B cell (primary cell): ENCODE measurements at regions not wholly inside any gene's neighbourhood (a gene's known extent, or its start where the extent isn't known, plus 50 kb on each side); places are given as distances from the start of the nearest gene placed in this dataset.

Experiments
- ATAC-seq: fragments of 200-7000 bp; cut with Tn5 transposase; one replicate; pipeline ENCODE4 v1.10.0; 2021; ENCODE audit warnings: low read depth, mild to moderate bottlenecking, moderate number of reproducible peaks, moderate library complexity
- CTCF ChIA-PET: fragments of 350-600 bp; sonication (Branson Sonifier 250); formaldehyde crosslinking; loops from one replicate; lab custom pipeline; 2021; ENCODE audit warnings: antibody characterized with exemption, inconsistent platforms; lab: Charles Lee
- POLR2A ChIA-PET: fragments of 350-600 bp; sonication (Branson Sonifier 250); formaldehyde crosslinking; loops from one replicate; lab custom pipeline; 2021; ENCODE audit warnings: antibody characterized with exemption; lab: Charles Lee
- DNase-seq: peaks from one replicate; pipeline ENCODE4 v3.0.0; 2013
- H2AFZ ChIP-seq: 2 replicates; pipeline ENCODE4 v1.6.1; 2012; ENCODE audit warnings: mild to moderate bottlenecking, low read depth, low read length; ENCODE audit not compliant: insufficient read depth, poor library complexity, severe bottlenecking
- H3K27ac ChIP-seq, 2 donors: 1 replicate in 1 of 2; 2 replicates in 1 of 2; pipeline ENCODE4 v1.5.1; 2012 to 2013; ENCODE audit warnings: low read length in 2 of 2, mild to moderate bottlenecking in 2 of 2, moderate library complexity in 1 of 2
- H3K27me3 ChIP-seq, 4 experiments: fragments of 200-600 bp in 1 of 4; sonication (generic) in 1 of 4; replicated peaks in 1 of 4; 1 replicate in 2 of 4; 2 replicates in 2 of 4; pipeline versions ENCODE4 v1.6.1 to v1.7.0; 2013 to 2016; ENCODE audit warnings: low read length in 3 of 4, mild to moderate bottlenecking in 2 of 4, mixed read lengths in 1 of 4, moderate library complexity in 1 of 4; ENCODE audit not compliant: insufficient read depth in 4 of 4, control insufficient read depth in 3 of 4; ENCODE audit errors: control extremely low read depth in 1 of 4
- H3K36me3 ChIP-seq, 2 experiments: replicated peaks in 1 of 2; 1 replicate in 1 of 2; 2 replicates in 1 of 2; pipeline versions ENCODE4 v1.6.1 to v1.7.1; 2013; ENCODE audit warnings: low read length in 1 of 2; ENCODE audit not compliant: insufficient read depth in 2 of 2, control insufficient read depth in 1 of 2; ENCODE audit errors: control extremely low read depth in 1 of 2, extremely low read depth in 1 of 2
- H3K4me1 ChIP-seq, 2 donors: fragments of 200-600 bp in 1 of 2; sonication (generic) in 1 of 2; 1 replicate in 1 of 2; 2 replicates in 1 of 2; pipeline versions ENCODE4 v1.5.1 to v1.6.1; 2013 to 2017; ENCODE audit warnings: low read length in 2 of 2; ENCODE audit not compliant: control insufficient read depth in 2 of 2, insufficient read depth in 2 of 2
- H3K4me2 ChIP-seq: replicated peaks from 2 replicates; pipeline ENCODE3; 2012; ENCODE audit warnings: mild to moderate bottlenecking, low read depth, low read length; ENCODE audit not compliant: poor library complexity, severe bottlenecking
- H3K4me3 ChIP-seq, 5 experiments: fragments of 200-600 bp in 1 of 5; sonication (generic) in 1 of 5; 1 replicate in 3 of 5; 2 replicates in 2 of 5; pipeline versions ENCODE4 v1.5.1 to v1.7.0; 2011 to 2016; ENCODE audit warnings: low read length in 4 of 5, mild to moderate bottlenecking in 4 of 5, low read depth in 2 of 5, control low read depth in 1 of 5, moderate library complexity in 1 of 5; ENCODE audit not compliant: insufficient read depth in 1 of 5; ENCODE audit errors: control extremely low read depth in 1 of 5, extremely low read depth in 1 of 5
- H3K79me2 ChIP-seq: fragments of 200-600 bp; sonication (generic); one replicate; pipeline ENCODE4 v1.6.0; 2016; ENCODE audit warnings: low read length; ENCODE audit not compliant: control insufficient read depth, insufficient read depth
- H3K9ac ChIP-seq: fragments of 200-600 bp; sonication (generic); 2 replicates; pipeline ENCODE4 v1.6.1; 2017; ENCODE audit warnings: mild to moderate bottlenecking, low read length, moderate library complexity
- H3K9me3 ChIP-seq, 3 donors: one replicate each; pipeline versions ENCODE4 v1.6.1 to v1.7.1; 2013; ENCODE audit warnings: low read length in 2 of 3; ENCODE audit not compliant: control insufficient read depth in 2 of 3, insufficient read depth in 1 of 3; ENCODE audit errors: control extremely low read depth in 1 of 3
- H4K20me1 ChIP-seq: 2 replicates; pipeline ENCODE4 v1.6.0; 2012; ENCODE audit warnings: mild to moderate bottlenecking, low read length; ENCODE audit not compliant: insufficient read depth, control insufficient read depth, poor library complexity, severe bottlenecking
- H3K27ac Mint-ChIP-seq: one replicate; pipeline ENCODE4 v1.8.0; 2021; ENCODE audit warnings: mixed read lengths
- H3K27me3 Mint-ChIP-seq: one replicate; pipeline ENCODE4 v1.8.0; 2021; ENCODE audit warnings: mixed read lengths
- H3K4me1 Mint-ChIP-seq: one replicate; pipeline ENCODE4 v1.8.0; 2021; ENCODE audit warnings: mixed read lengths
- H3K4me3 Mint-ChIP-seq: one replicate; pipeline ENCODE4 v1.8.0; 2021; ENCODE audit warnings: mixed read lengths
- H3K9me3 Mint-ChIP-seq: one replicate; pipeline ENCODE4 v1.8.0; 2022; ENCODE audit warnings: mixed read lengths; ENCODE audit not compliant: insufficient read depth
- EZH2 ChIP-seq: IDR thresholded peaks from 2 replicates; pipeline ENCODE4 v1.6.1; 2012; ENCODE audit warnings: borderline replicate concordance, low read depth, mild to moderate bottlenecking, moderate library complexity, low read length; ENCODE audit not compliant: insufficient read depth, poor library complexity, severe bottlenecking
- WGBS: methylation state at CpG from one replicate; pipeline ENCODE4 v1.1.5; 2013; ENCODE audit warnings: missing lambda C conversion rate; ENCODE audit not compliant: insufficient coverage; 5-methylcytosine and 5-hydroxymethylcytosine counted together
- intact Hi-C: fragments of 100-400 bp; cut with micrococcal nuclease; formaldehyde crosslinking; loops from one replicate; pipeline ENCODE4 v1.10.0; 2022
- TF ChIP-seq, protein P1 (sequence below): fragments of 200-600 bp; IDR thresholded peaks from one replicate; pipeline ENCODE4 v1.8.0; 2022; ENCODE audit warnings: antibody characterized with exemption, mild to moderate bottlenecking

GRCh38 chr13:70405266-70405665 lies 297.0 kb upstream of the KLHL1 start:
- Mint-ChIP-seq H3K27ac (no peak overlapping the region), H3K4me3 (no peak overlapping the region), H3K9me3 (no peaks in the 10 kb centered on the region), H3K4me1 (no peaks in the 10 kb centered on the region), H3K27me3 (no peaks in the 10 kb centered on the region)
- no peak overlapping the region for H3K4me2 ChIP-seq
- no peaks in the 10 kb centered on the region for H3K9me3 ChIP-seq
- H2AFZ ChIP-seq: no peak overlapping the region
- POLR2A ChIA-PET: no interaction called here
- no peaks in the 10 kb centered on the region for H3K4me1 ChIP-seq
- H3K9ac ChIP-seq: no peak overlapping the region
- H3K79me2 ChIP-seq: no peaks in the 10 kb centered on the region
- CTCF ChIA-PET: no interaction called here
- TF ChIP-seq EZH2: no peak
- no peak for ATAC-seq
- WGBS: 100% methylated on average over 1 of the region's 4 CpGs
- no peaks in the 10 kb centered on the region for H4K20me1 ChIP-seq
- H3K27me3 ChIP-seq: no peaks in the 10 kb centered on the region
- H3K4me3 ChIP-seq: no peak overlapping the region
- no peaks in the 10 kb centered on the region for H3K36me3 ChIP-seq
- intact Hi-C loops: no loop called here
- H3K27ac ChIP-seq: no peak overlapping the region
- no peak for DNase-seq

DNA sequence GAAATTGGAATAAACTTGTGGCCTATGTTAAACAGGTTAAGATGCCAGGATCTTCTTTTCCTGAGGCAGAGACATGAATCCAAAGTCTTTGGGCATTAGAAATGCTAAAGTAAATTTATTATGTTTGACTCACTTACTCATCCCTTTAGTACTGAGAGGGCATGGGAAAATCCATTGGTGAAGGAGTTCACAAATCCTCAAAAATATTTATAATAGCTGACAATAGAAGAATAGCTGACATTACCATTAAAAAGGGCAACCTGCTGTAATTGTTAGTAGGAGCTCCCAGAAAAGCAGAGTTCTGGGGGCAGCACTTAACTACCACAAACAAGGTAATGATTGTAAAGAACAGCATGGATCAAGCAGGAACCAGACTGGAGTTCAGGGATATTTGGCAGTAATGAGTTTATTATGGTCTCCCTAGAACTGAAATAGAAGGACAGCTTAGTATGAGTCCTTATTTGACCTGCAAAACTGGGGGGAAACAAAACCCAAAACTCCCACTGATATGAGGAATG lies 285.8 kb upstream of the KLHL1 start:
- no peak overlapping the region for H3K9ac ChIP-seq
- intact Hi-C loops: no loop called here
- H3K4me1 ChIP-seq: no peaks in the 10 kb centered on the region
- no peak overlapping the region for H3K27ac Mint-ChIP-seq
- no peaks in the 10 kb centered on the region for H3K36me3 ChIP-seq
- no peak overlapping the region for H2AFZ ChIP-seq
- H3K9me3 ChIP-seq: no peaks in the 10 kb centered on the region
- H3K79me2 ChIP-seq: no peaks in the 10 kb centered on the region
- H3K27me3 Mint-ChIP-seq: no peaks in the 10 kb centered on the region
- no peak for DNase-seq
- H3K4me3 Mint-ChIP-seq: no peak overlapping the region
- H3K27ac ChIP-seq: no peak overlapping the region
- ATAC-seq: no peak
- CTCF ChIA-PET: no interaction called here
- peaks cover 2% of the 10 kb centered on the region for H3K9me3 Mint-ChIP-seq
- no peak overlapping the region for H3K4me3 ChIP-seq
- TF ChIP-seq EZH2: no peak
- TF ChIP-seq, protein P1, sequence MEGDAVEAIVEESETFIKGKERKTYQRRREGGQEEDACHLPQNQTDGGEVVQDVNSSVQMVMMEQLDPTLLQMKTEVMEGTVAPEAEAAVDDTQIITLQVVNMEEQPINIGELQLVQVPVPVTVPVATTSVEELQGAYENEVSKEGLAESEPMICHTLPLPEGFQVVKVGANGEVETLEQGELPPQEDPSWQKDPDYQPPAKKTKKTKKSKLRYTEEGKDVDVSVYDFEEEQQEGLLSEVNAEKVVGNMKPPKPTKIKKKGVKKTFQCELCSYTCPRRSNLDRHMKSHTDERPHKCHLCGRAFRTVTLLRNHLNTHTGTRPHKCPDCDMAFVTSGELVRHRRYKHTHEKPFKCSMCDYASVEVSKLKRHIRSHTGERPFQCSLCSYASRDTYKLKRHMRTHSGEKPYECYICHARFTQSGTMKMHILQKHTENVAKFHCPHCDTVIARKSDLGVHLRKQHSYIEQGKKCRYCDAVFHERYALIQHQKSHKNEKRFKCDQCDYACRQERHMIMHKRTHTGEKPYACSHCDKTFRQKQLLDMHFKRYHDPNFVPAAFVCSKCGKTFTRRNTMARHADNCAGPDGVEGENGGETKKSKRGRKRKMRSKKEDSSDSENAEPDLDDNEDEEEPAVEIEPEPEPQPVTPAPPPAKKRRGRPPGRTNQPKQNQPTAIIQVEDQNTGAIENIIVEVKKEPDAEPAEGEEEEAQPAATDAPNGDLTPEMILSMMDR: no peak
- POLR2A ChIA-PET: no interaction called here
- H3K27me3 ChIP-seq: no peaks in the 10 kb centered on the region
- H3K4me2 ChIP-seq: no peak overlapping the region
- no peaks in the 10 kb centered on the region for H3K4me1 Mint-ChIP-seq
- no peaks in the 10 kb centered on the region for H4K20me1 ChIP-seq
